Mesothelial cell of epicardium (in vitro differentiated cells): ENCODE measurements at regions not wholly inside any gene's neighbourhood (a gene's known extent, or its start where the extent isn't known, plus 50 kb on each side); places are given as distances from the start of the nearest gene placed in this dataset.

Experiments used
- DNase-seq, 2 experiments: peaks; one replicate each; pipeline ENCODE4 v3.0.0; 2021; ENCODE audit warnings: low spot score in 2 of 2; ENCODE audit not compliant: unreplicated experiment in 2 of 2
- H3K27ac Mint-ChIP-seq: 2 replicates; pipeline ENCODE4 v1.8.0; 2021; ENCODE audit warnings: mixed read lengths
- H3K27me3 Mint-ChIP-seq: 2 replicates; pipeline ENCODE4 v1.8.0; 2021; ENCODE audit warnings: low read depth, mixed read lengths
- H3K36me3 Mint-ChIP-seq: 2 replicates; pipeline ENCODE4 v1.8.0; 2021; ENCODE audit warnings: mixed read lengths
- H3K4me1 Mint-ChIP-seq: 2 replicates; pipeline ENCODE4 v1.8.0; 2021; ENCODE audit warnings: mixed read lengths
- H3K4me3 Mint-ChIP-seq: 2 replicates; pipeline ENCODE4 v1.8.0; 2021; ENCODE audit warnings: mild to moderate bottlenecking, moderate library complexity, mixed read lengths
- H3K9me3 Mint-ChIP-seq: 2 replicates; pipeline ENCODE4 v1.8.0; 2021; ENCODE audit warnings: mixed read lengths
- CTCF ChIP-seq: fragments of 200-600 bp; sonication (generic); IDR thresholded peaks from one replicate; pipeline ENCODE4 v1.5.0; 2021; ENCODE audit warnings: antibody characterized with exemption; ENCODE audit not compliant: unreplicated experiment

GRCh38 chr12:75921622-75922289 is 109.8 kb downstream of the PHLDA1 start:
- Mint-ChIP-seq H3K36me3 (peaks cover 15% of the 10 kb centered on the region), H3K9me3 (peaks cover 26% of the 10 kb centered on the region), H3K27me3 (no peaks in the 10 kb centered on the region), H3K4me1 (peaks cover 20% of the 10 kb centered on the region), H3K4me3 (no peak overlapping the region), H3K27ac (peak overlapping the region; percentile 36)
- no peak for TF ChIP-seq CTCF
- no peak for DNase-seq

- H3K4me1 Mint-ChIP-seq, result peaks cover 28% of the 10 kb centered on the region
- TF ChIP-seq CTCF, result no peak
- no peak overlapping the region for H3K4me3 Mint-ChIP-seq
- no peaks in the 10 kb centered on the region for H3K36me3 Mint-ChIP-seq
- no peaks in the 10 kb centered on the region for H3K9me3 Mint-ChIP-seq
- no peak overlapping the region for H3K27ac Mint-ChIP-seq
- no peaks in the 10 kb centered on the region for H3K27me3 Mint-ChIP-seq
- DNase-seq, result no peak
These were observed 113.9 kb downstream of the PHLDA1 start for GRCh38 chr12:75917715-75918114.

GRCh38 chr12:75917083-75917482 is 114.5 kb downstream of the PHLDA1 start:
- Mint-ChIP-seq H3K9me3 (no peaks in the 10 kb centered on the region), H3K4me1 (peaks cover 26% of the 10 kb centered on the region), H3K27ac (no peak overlapping the region), H3K27me3 (no peaks in the 10 kb centered on the region), H3K36me3 (no peaks in the 10 kb centered on the region), H3K4me3 (no peak overlapping the region)
- no peak for DNase-seq
- no peak for TF ChIP-seq CTCF

- Mint-ChIP-seq H3K27me3 (no peaks in the 10 kb centered on the region), H3K9me3 (no peaks in the 10 kb centered on the region), H3K36me3 (no peaks in the 10 kb centered on the region), H3K4me3 (no peak overlapping the region), H3K4me1 (peaks cover 23% of the 10 kb centered on the region), H3K27ac (no peak overlapping the region)
- DNase-seq, result no peak
- TF ChIP-seq CTCF, result no peak
These were observed 117.8 kb downstream of the PHLDA1 start for GRCh38 chr12:75913502-75914351.

- no peaks in the 10 kb centered on the region for H3K9me3 Mint-ChIP-seq
- H3K4me3 Mint-ChIP-seq, result no peak overlapping the region
- H3K27ac Mint-ChIP-seq, result peak overlapping the region; percentile 57
- no peaks in the 10 kb centered on the region for H3K27me3 Mint-ChIP-seq
- no peak for DNase-seq
- H3K4me1 Mint-ChIP-seq, result peaks cover 25% of the 10 kb centered on the region
- no peak for TF ChIP-seq CTCF
- no peaks in the 10 kb centered on the region for H3K36me3 Mint-ChIP-seq
These were observed 121.6 kb downstream of the PHLDA1 start for GRCh38 chr12:75909714-75910656.
